22Rv1 (cell line): ENCODE measurements at regions not wholly inside any gene's neighbourhood (a gene's known extent, or its start where the extent isn't known, plus 50 kb on each side); places are given as distances from the start of the nearest gene placed in this dataset.

ENCODE experiments used
- CTCF ChIP-seq: fragments of 450-650 bp; IDR thresholded peaks from 2 replicates; pipeline ENCODE4 v1.5.1; 2017; ENCODE audit warnings: mild to moderate bottlenecking
- ZFX ChIP-seq: fragments of 450-650 bp; IDR thresholded peaks from 2 replicates; pipeline ENCODE4 v1.6.1; 2017; ENCODE audit warnings: antibody characterized with exemption, borderline replicate concordance

GRCh38 chr5:8944005-8944404 lies 601.9 kb downstream of the SEMA5A start:
- no peak for TF ChIP-seq CTCF
- TF ChIP-seq ZFX, result no peak
